NOMO-1 (cell line): ENCODE measurements at regions not wholly inside any gene's neighbourhood (a gene's known extent, or its start where the extent isn't known, plus 50 kb on each side); places are given as distances from the start of the nearest gene placed in this dataset.
"Not testable (repeated sequence)": the region's sequence is repeated elsewhere in the genome, so short reads cannot be mapped to it uniquely, and the experiment has no call there.

Experiments
- DNase-seq, 2 experiments: peaks; one replicate each; lab custom pipeline; 2025; ENCODE audit not compliant: unreplicated experiment in 2 of 2; lab: John Stamatoyannopoulos, UW

- DNase-seq: no peak
Measured at GRCh38 chr6:149127212-149127611, 190.3 kb upstream of the TAB2 start.

GRCh38 chr6:149128489-149129145 is 188.9 kb upstream of the TAB2 start:
- no peak for DNase-seq

GRCh38 chr6:149129371-149130077 is 188.0 kb upstream of the TAB2 start:
- peak; percentile 69 to 90 for DNase-seq

- DNase-seq: no peak
Measured at GRCh38 chr6:149130090-149130489, 187.4 kb upstream of the TAB2 start.

DNA sequence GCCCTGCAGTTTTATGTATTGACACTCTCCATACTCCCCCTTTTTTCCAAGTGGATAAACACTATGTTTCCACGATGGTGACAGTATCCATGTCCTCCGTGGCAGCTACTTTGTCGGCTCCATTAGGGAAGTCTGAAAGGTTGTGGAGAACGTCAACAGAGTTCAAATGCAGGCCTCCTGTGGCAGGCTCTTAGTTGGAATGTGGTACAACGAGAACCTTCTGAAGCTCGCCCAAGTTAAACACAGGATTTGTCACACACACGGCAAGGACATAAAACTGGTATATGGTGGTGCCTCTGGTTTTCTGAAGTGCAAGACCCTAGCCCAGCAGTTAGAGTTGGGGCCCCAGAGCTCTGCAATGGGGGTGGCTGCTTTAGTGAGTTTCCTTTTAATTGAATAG is 187.0 kb upstream of the TAB2 start:
- no peak for DNase-seq

DNA sequence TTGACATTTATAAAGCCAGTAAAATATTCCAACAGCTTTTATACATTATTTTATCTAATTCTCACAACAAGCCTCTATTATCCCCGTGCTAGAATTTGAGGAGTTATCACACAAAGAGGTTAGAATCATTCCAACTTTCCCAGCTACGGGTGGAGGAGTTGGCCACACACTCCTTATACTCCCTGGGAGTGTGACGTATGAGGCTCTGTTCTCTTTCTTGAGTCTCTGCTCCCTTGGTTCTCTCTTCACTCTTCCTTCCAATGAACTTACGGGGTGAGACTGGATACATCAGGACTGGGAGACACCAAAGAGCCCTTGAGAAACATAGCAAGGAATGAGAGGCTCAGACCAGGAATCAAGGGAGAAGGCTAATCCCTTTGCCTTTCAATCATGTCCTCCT is 185.6 kb upstream of the TAB2 start:
- no peak for DNase-seq

- DNase-seq: no peak
Measured at GRCh38 chr6:149132336-149132735, 185.2 kb upstream of the TAB2 start.

DNA sequence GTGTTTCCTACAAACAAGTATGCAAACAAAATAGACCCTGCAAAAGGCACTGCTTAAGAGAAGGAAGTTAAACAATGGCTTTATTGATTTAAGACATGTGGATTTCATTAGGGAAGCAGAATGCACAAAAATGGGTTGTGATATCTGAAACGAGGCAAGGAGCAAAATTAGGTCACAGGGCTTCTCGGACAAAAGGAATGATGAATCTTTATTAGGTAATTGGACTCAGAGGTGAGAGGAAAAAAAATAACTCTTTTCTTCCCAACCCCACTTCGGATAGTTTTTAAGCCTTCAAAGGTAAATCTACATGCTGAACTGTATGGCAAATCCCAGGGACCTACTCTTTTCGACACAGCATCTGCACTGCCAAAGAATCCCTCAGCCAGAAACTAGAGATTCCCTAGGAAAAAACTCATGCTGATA is 183.0 kb upstream of the TAB2 start:
- DNase-seq: no peak

GRCh38 chr6:149135809-149136208 is 181.7 kb upstream of the TAB2 start:
- DNase-seq: no peak

- DNase-seq: no peak
Measured at GRCh38 chr6:149136273-149136912, 181.1 kb upstream of the TAB2 start.

DNA sequence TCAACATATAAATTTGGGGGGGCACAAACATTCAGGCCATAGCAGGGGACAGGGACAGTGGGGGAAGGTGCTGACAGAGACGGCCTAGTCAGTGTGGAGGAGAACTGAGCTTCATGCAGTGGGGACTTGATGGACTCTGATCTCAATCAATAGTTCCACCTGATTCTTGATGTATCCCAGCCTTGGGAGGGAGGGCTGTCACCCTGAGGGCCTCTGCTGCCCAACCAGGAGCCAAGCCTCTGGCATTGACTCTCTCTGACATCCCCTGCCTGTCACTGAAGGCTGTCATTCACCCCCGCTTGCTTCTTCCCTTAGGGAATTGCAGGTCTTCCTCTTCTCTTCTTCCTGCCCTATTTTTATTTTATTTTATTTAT is 180.6 kb upstream of the TAB2 start:
- DNase-seq: no peak

GRCh38 chr6:149137594-149137993 is 179.9 kb upstream of the TAB2 start:
- DNase-seq: no peak

DNA sequence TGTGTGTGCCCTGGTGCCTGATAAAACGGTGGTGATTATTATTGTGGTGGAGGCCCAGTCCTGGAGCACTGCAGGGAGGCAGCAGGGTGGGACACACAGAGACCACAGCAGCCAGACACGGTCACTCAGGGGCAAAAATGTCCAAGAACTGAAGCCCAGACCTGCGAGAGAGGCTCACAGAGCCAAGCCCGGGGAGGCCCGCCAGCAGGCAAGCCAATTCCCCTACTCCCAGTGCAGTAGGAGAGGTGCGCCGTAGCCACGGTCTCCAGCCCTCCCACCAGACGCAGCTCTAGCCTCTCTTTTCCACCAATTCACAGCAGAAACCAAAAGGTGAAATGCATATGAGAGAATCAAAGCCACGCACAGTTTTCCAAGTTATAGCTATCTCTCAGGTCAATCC is 179.4 kb upstream of the TAB2 start:
- no peak for DNase-seq

DNA sequence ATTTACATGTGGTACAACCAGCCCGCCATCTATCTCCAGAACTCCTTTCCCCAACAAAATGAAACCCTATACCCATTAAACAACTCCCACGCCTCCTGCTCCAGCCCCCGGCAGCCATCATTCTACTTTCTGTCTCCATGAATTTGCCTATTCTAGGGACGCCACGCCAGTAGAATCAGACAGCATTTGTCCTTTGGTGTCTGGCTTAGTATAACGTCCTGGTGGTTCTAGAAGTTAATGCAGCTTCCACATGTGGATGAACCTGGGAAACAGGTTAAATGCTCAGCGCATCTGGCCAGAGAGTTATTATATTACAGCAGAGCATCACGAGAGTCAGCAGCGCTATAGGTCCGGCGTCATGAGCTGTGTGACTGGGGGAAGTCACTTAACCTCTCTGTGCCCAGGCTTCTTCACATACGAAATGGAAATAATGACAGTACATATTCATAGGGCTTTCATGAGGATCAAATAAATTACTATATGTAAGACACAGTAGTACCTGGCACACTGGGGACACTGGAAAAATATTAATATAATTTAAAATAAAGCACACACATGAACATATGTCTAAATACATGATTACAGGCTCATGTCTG is 178.7 kb upstream of the TAB2 start:
- DNase-seq: no peak

DNA sequence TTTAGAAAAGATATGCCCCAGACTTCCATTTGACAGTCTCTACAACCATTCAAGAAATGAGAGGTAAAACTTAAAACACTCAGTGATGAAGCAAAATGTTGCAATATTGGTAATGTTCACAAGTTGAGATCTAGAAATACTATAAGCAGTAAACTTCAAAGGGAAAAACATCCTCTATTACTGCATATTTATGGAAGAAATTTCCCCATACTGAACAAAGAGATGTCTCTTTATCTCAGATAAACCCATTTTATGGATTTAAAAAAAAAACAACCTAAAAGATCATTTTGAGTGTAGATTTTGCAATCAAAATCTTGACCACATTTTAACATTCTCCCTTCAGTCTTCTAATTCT is 177.8 kb upstream of the TAB2 start:
- no peak for DNase-seq

GRCh38 chr6:149140137-149140909 is 177.2 kb upstream of the TAB2 start:
- no peak for DNase-seq

DNA sequence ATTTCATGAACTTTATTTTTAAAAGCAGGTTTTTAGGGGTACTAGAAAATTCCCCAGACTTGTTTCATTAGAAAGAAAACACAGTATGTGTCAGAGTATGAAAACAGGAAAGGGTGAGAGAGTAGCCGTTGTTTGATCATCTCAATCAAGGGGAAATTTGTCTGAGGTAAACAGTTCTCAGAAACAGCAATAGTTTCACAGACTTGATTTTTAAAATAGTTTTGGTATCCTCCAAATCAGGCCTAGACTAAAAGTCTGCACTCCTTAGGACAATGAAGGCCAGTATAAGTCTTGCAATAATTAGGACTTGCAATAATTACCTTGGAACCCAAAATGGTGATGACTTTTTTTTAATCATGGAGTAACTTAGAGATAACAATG is 176.6 kb upstream of the TAB2 start:
- no peak for DNase-seq

DNA sequence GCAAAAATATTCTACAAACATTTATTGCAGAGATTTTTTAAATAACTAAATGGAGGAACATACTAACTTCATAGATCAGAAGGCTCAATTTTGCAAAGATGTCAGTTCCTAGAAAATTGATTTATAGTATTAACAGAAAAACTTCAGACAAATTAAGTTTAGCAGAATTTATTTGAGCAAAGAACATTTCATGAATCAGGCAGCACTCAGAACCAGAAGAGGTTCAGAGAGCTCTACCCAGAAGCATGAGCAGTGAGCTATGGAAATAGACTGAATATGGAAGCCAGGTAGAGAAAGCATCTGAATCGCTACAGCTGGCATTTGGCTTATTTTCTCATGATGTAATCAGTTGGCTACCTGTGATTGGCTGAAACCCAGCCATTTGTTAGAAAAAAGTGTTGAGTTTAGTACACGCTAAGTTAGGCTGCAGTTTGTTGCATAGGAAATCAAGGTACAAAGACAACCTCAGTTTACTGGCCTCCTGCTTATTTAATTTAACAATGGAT is 174.5 kb upstream of the TAB2 start:
- no peak for DNase-seq

GRCh38 chr6:149145800-149146199 is 171.7 kb upstream of the TAB2 start:
- not testable (repeated sequence) for DNase-seq

- no peak for DNase-seq
Measured at GRCh38 chr6:149147195-149147594, 170.3 kb upstream of the TAB2 start.
